ENCODE measurements at regions not wholly inside any gene's neighbourhood (a gene's known extent, or its start where the extent isn't known, plus 50 kb on each side); places are given as distances from the start of the nearest gene placed in this dataset.

DNA sequence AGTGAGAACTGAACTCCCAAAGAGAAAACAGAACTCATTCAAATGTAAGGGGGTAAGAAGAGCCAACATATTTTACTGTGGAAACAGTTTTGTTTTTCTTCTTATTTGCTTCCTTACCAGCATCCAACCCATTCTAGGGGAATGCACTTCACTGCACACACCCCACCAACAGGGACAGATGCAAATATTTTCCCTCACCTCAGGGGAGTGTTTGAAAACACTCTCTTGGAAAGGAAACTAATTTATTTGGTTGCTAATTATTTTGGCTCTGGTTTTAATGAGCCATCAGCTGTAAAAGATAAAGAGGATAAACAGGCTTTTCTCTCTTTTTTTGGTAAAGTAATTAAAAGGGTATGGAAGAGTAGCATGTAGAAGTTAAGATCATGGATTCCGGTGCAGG lies 413.4 kb downstream of the MAN2A1 start:
- TF ChIP-seq, protein P1, sequence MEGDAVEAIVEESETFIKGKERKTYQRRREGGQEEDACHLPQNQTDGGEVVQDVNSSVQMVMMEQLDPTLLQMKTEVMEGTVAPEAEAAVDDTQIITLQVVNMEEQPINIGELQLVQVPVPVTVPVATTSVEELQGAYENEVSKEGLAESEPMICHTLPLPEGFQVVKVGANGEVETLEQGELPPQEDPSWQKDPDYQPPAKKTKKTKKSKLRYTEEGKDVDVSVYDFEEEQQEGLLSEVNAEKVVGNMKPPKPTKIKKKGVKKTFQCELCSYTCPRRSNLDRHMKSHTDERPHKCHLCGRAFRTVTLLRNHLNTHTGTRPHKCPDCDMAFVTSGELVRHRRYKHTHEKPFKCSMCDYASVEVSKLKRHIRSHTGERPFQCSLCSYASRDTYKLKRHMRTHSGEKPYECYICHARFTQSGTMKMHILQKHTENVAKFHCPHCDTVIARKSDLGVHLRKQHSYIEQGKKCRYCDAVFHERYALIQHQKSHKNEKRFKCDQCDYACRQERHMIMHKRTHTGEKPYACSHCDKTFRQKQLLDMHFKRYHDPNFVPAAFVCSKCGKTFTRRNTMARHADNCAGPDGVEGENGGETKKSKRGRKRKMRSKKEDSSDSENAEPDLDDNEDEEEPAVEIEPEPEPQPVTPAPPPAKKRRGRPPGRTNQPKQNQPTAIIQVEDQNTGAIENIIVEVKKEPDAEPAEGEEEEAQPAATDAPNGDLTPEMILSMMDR (IDR thresholded peaks at IDR 0.05; ENCODE audit: insufficient read depth, low read length), result no peak
- TF ChIP-seq POLR2AphosphoS5 (IDR thresholded peaks at IDR 0.05; ENCODE audit: low read depth) (no peak), GABPA (IDR thresholded peaks at IDR 0.05; ENCODE audit: low read depth) (no peak), SPI1 (IDR thresholded peaks at IDR 0.05; ENCODE audit: borderline replicate concordance, low read depth) (no peak)
- TF ChIP-seq, protein P2, sequence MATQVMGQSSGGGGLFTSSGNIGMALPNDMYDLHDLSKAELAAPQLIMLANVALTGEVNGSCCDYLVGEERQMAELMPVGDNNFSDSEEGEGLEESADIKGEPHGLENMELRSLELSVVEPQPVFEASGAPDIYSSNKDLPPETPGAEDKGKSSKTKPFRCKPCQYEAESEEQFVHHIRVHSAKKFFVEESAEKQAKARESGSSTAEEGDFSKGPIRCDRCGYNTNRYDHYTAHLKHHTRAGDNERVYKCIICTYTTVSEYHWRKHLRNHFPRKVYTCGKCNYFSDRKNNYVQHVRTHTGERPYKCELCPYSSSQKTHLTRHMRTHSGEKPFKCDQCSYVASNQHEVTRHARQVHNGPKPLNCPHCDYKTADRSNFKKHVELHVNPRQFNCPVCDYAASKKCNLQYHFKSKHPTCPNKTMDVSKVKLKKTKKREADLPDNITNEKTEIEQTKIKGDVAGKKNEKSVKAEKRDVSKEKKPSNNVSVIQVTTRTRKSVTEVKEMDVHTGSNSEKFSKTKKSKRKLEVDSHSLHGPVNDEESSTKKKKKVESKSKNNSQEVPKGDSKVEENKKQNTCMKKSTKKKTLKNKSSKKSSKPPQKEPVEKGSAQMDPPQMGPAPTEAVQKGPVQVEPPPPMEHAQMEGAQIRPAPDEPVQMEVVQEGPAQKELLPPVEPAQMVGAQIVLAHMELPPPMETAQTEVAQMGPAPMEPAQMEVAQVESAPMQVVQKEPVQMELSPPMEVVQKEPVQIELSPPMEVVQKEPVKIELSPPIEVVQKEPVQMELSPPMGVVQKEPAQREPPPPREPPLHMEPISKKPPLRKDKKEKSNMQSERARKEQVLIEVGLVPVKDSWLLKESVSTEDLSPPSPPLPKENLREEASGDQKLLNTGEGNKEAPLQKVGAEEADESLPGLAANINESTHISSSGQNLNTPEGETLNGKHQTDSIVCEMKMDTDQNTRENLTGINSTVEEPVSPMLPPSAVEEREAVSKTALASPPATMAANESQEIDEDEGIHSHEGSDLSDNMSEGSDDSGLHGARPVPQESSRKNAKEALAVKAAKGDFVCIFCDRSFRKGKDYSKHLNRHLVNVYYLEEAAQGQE (IDR thresholded peaks at IDR 0.05; ENCODE audit: insufficient replicate concordance, low read depth), result no peak
